ENCODE measurements at regions not wholly inside any gene's neighbourhood (a gene's known extent, or its start where the extent isn't known, plus 50 kb on each side); places are given as distances from the start of the nearest gene placed in this dataset.

GRCh38 chr12:72723732-72724131, 451.6 kb downstream of the TRHDE start:
- TF ChIP-seq CTCF (IDR thresholded peaks at IDR 0.05): no peak
- H3K9me3 Mint-ChIP-seq (ENCODE audit: unreplicated experiment): no peaks in the 10 kb centered on the region
- no peak overlapping the region for H3K4me3 Mint-ChIP-seq (ENCODE audit: unreplicated experiment)
- H3K36me3 Mint-ChIP-seq (ENCODE audit: unreplicated experiment): no peaks in the 10 kb centered on the region
- H3K27ac Mint-ChIP-seq (ENCODE audit: unreplicated experiment): no peak overlapping the region
- H3K27me3 Mint-ChIP-seq (ENCODE audit: unreplicated experiment): no peaks in the 10 kb centered on the region
- no peaks in the 10 kb centered on the region for H3K4me1 Mint-ChIP-seq (ENCODE audit: unreplicated experiment)
- no peak for DNase-seq (ENCODE audit: extremely low spot score, unreplicated experiment)

- Mint-ChIP-seq H3K4me3 (ENCODE audit: unreplicated experiment) (no peak overlapping the region), H3K27me3 (ENCODE audit: unreplicated experiment) (no peaks in the 10 kb centered on the region), H3K27ac (ENCODE audit: unreplicated experiment) (no peak overlapping the region), H3K9me3 (ENCODE audit: unreplicated experiment) (no peaks in the 10 kb centered on the region), H3K4me1 (ENCODE audit: unreplicated experiment) (no peaks in the 10 kb centered on the region), H3K36me3 (ENCODE audit: unreplicated experiment) (no peaks in the 10 kb centered on the region)
- no peak for DNase-seq (ENCODE audit: extremely low spot score, unreplicated experiment)
- TF ChIP-seq CTCF (IDR thresholded peaks at IDR 0.05): no peak
Observed at GRCh38 chr12:72729451-72730010, 457.4 kb downstream of the TRHDE start.

- Mint-ChIP-seq H3K27me3 (ENCODE audit: unreplicated experiment) (no peaks in the 10 kb centered on the region), H3K9me3 (ENCODE audit: unreplicated experiment) (no peaks in the 10 kb centered on the region), H3K4me1 (ENCODE audit: unreplicated experiment) (no peaks in the 10 kb centered on the region), H3K36me3 (ENCODE audit: unreplicated experiment) (no peaks in the 10 kb centered on the region), H3K27ac (ENCODE audit: unreplicated experiment) (no peak overlapping the region), H3K4me3 (ENCODE audit: unreplicated experiment) (no peak overlapping the region)
- TF ChIP-seq CTCF (IDR thresholded peaks at IDR 0.05): no peak
- no peak for DNase-seq (ENCODE audit: extremely low spot score, unreplicated experiment)
Observed at GRCh38 chr12:72734581-72734980, 462.4 kb downstream of the TRHDE start.

GRCh38 chr12:72738811-72739210, 466.6 kb downstream of the TRHDE start:
- Mint-ChIP-seq H3K4me1 (ENCODE audit: unreplicated experiment) (no peaks in the 10 kb centered on the region), H3K4me3 (ENCODE audit: unreplicated experiment) (no peak overlapping the region), H3K27me3 (ENCODE audit: unreplicated experiment) (no peaks in the 10 kb centered on the region), H3K36me3 (ENCODE audit: unreplicated experiment) (no peaks in the 10 kb centered on the region), H3K9me3 (ENCODE audit: unreplicated experiment) (peaks cover 24% of the 10 kb centered on the region), H3K27ac (ENCODE audit: unreplicated experiment) (no peak overlapping the region)
- no peak for TF ChIP-seq CTCF (IDR thresholded peaks at IDR 0.05)
- DNase-seq (ENCODE audit: extremely low spot score, unreplicated experiment): no peak

- Mint-ChIP-seq H3K36me3 (ENCODE audit: unreplicated experiment) (no peaks in the 10 kb centered on the region), H3K4me3 (ENCODE audit: unreplicated experiment) (no peak overlapping the region), H3K27ac (ENCODE audit: unreplicated experiment) (no peak overlapping the region), H3K27me3 (ENCODE audit: unreplicated experiment) (no peaks in the 10 kb centered on the region), H3K4me1 (ENCODE audit: unreplicated experiment) (no peaks in the 10 kb centered on the region), H3K9me3 (ENCODE audit: unreplicated experiment) (peaks cover 31% of the 10 kb centered on the region)
- no peak for TF ChIP-seq CTCF (IDR thresholded peaks at IDR 0.05)
- DNase-seq (ENCODE audit: extremely low spot score, unreplicated experiment): no peak
Observed at GRCh38 chr12:72740064-72740463, 467.9 kb downstream of the TRHDE start.
